ENCODE measurements at regions not wholly inside any gene's neighbourhood (a gene's known extent, or its start where the extent isn't known, plus 50 kb on each side); places are given as distances from the start of the nearest gene placed in this dataset.

DNA sequence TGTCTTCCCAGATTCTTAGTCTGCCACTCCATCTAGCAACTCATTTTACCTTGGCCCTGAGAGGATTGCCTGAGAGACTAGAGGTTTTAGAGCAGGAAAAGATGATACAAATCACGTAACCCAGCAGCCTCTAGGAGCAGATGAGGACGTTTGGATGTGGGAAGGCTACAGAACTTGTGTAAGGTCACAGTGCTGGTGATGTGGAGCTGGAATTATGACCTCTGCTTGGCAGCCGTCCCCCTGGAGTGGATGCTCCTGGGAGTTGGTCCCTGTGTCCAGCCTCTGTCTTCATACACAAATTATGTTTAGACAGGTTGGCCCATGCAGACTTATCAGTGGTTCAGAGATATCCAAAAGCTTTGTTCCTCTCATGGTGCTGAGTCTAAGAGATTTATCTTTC, 499.0 kb downstream of the EBF1 start:
- 0 out of 2 replicates have a peak, but pooled peaks cover 8% of the 10 kb centered on the region for H3K27me3 ChIP-seq (ENCODE audit: insufficient read depth, low read depth)
- no peak overlapping the region for H3K4me3 ChIP-seq
- no peak overlapping the region for H2AFZ ChIP-seq
- H3K4me2 ChIP-seq = no peak overlapping the region
- H4K20me1 ChIP-seq (ENCODE audit: insufficient read depth) = no peaks in the 10 kb centered on the region
- no TSS peak for BruUV-seq (replicated peaks)
- no peaks in the 10 kb centered on the region for H3K4me1 ChIP-seq (replicated peaks; ENCODE audit: insufficient read depth)
- TF ChIP-seq EZH2 (IDR thresholded peaks at IDR 0.05; ENCODE audit: low read depth) = no peak
- TF ChIP-seq, protein P1, sequence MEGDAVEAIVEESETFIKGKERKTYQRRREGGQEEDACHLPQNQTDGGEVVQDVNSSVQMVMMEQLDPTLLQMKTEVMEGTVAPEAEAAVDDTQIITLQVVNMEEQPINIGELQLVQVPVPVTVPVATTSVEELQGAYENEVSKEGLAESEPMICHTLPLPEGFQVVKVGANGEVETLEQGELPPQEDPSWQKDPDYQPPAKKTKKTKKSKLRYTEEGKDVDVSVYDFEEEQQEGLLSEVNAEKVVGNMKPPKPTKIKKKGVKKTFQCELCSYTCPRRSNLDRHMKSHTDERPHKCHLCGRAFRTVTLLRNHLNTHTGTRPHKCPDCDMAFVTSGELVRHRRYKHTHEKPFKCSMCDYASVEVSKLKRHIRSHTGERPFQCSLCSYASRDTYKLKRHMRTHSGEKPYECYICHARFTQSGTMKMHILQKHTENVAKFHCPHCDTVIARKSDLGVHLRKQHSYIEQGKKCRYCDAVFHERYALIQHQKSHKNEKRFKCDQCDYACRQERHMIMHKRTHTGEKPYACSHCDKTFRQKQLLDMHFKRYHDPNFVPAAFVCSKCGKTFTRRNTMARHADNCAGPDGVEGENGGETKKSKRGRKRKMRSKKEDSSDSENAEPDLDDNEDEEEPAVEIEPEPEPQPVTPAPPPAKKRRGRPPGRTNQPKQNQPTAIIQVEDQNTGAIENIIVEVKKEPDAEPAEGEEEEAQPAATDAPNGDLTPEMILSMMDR (conservative IDR thresholded peaks at IDR 0.05) = no peak
- no peaks in the 10 kb centered on the region for H3F3A ChIP-seq (ENCODE audit: insufficient read depth, low read depth)
- ChIA-PET POLR2A (ENCODE audit: unreplicated experiment) (no interaction called here), CTCF (no interaction called here)
- H3K27ac ChIP-seq = no peak overlapping the region
- DNase-seq = no peak
- intact Hi-C loops (cut with micrococcal nuclease; ENCODE audit: unreplicated experiment) = no loop called here
- no peaks in the 10 kb centered on the region for H3K9me3 ChIP-seq (ENCODE audit: insufficient read depth, low read depth)
- H3K36me3 ChIP-seq (ENCODE audit: low read depth) = no peaks in the 10 kb centered on the region
- H3K9me2 ChIP-seq (ENCODE audit: insufficient read depth) = no peaks in the 10 kb centered on the region
- H3K79me2 ChIP-seq (ENCODE audit: low read depth) = no peaks in the 10 kb centered on the region

DNA sequence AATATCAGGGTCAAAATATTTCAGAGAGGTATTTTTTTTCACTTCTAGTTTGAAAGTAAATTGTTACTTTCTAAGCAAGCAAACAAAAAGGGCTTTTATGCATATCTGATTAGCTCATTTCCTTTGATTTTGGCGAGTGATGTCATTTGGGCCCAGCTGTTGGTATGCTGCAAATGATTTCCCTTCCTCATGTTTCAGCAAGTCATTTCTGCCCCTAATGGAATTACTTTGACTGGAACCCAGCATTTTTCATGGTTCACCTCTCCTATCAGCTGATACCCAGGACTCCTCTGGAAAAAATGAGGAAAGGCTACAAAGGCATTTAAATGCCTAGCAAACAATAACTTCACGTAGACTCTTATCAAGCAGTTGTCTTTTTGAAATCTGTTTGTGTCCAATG, 500.6 kb downstream of the EBF1 start:
- CTCF ChIA-PET = no interaction called here

DNA sequence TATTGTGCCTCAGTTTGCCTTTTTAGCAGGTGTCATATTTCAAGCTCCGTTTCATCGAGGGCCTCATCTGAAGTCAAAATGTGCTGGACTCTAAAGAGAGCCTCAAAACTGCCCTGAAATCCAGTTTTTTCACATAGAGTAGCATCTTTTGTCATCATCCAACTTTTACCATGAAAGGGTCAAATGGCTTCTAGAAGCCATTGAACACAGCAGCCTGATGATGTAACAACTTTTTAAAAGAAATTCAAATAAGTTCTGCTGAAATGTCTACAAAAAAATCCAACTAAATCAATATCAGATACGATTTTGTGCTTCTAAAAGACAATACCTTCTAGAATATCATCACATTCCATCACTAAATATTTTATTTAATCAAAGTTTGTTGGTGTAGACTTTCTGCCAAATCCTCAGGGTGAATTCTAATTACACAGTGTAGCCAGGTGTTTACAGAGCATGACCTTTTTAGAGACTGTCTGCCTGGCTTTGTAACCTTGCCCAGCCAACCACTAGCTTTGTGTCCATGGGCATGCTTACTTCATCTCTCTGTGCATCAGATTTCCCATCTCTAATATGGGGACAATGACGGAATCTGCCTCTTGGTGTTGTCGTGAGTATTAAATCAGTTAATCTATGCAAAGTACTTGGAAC, 505.0 kb downstream of the EBF1 start:
- Histone ChIP-seq H3K27ac (no peak overlapping the region), H3K9me2 (ENCODE audit: insufficient read depth) (no peaks in the 10 kb centered on the region), H3F3A (ENCODE audit: insufficient read depth, low read depth) (no peaks in the 10 kb centered on the region), H2AFZ (no peak overlapping the region), H3K4me3 (no peak overlapping the region), H3K36me3 (ENCODE audit: low read depth) (no peaks in the 10 kb centered on the region), H3K79me2 (ENCODE audit: low read depth) (no peaks in the 10 kb centered on the region), H3K4me2 (no peak overlapping the region), H3K27me3 (ENCODE audit: insufficient read depth, low read depth) (no peaks in the 10 kb centered on the region), H3K4me1 (replicated peaks; ENCODE audit: insufficient read depth) (no peaks in the 10 kb centered on the region), H3K9me3 (ENCODE audit: insufficient read depth, low read depth) (no peaks in the 10 kb centered on the region), H4K20me1 (ENCODE audit: insufficient read depth) (no peaks in the 10 kb centered on the region)
- no TSS peak for BruUV-seq (replicated peaks)
- no peak for TF ChIP-seq EZH2 (IDR thresholded peaks at IDR 0.05; ENCODE audit: low read depth)
- TF ChIP-seq, protein P1 (conservative IDR thresholded peaks at IDR 0.05) = no peak
- intact Hi-C loops (cut with micrococcal nuclease; ENCODE audit: unreplicated experiment) = no loop called here
- no peak for DNase-seq
- CTCF ChIA-PET = no interaction called here
- POLR2A ChIA-PET (ENCODE audit: unreplicated experiment) = no interaction called here

More for the DNA sequence above, 500.6 kb downstream of the EBF1 start:
- no peak for TF ChIP-seq EZH2 (IDR thresholded peaks at IDR 0.05; ENCODE audit: low read depth)
- TF ChIP-seq, protein P1 (conservative IDR thresholded peaks at IDR 0.05) = no peak
- Histone ChIP-seq H3K27me3 (ENCODE audit: insufficient read depth, low read depth) (0 out of 2 replicates have a peak, but pooled peaks cover 8% of the 10 kb centered on the region), H3F3A (ENCODE audit: insufficient read depth, low read depth) (no peaks in the 10 kb centered on the region), H4K20me1 (ENCODE audit: insufficient read depth) (no peaks in the 10 kb centered on the region), H3K27ac (no peak overlapping the region), H3K79me2 (ENCODE audit: low read depth) (no peaks in the 10 kb centered on the region), H3K4me1 (replicated peaks; ENCODE audit: insufficient read depth) (no peaks in the 10 kb centered on the region), H3K4me3 (no peak overlapping the region), H3K9me3 (ENCODE audit: insufficient read depth, low read depth) (no peaks in the 10 kb centered on the region), H3K4me2 (no peak overlapping the region), H2AFZ (no peak overlapping the region), H3K9me2 (ENCODE audit: insufficient read depth) (no peaks in the 10 kb centered on the region), H3K36me3 (ENCODE audit: low read depth) (no peaks in the 10 kb centered on the region)
- intact Hi-C loops (cut with micrococcal nuclease; ENCODE audit: unreplicated experiment) = no loop called here
- no peak for DNase-seq
- no TSS peak for BruUV-seq (replicated peaks)
- POLR2A ChIA-PET (ENCODE audit: unreplicated experiment) = no interaction called here
